ENCODE measurements at regions not wholly inside any gene's neighbourhood (a gene's known extent, or its start where the extent isn't known, plus 50 kb on each side); places are given as distances from the start of the nearest gene placed in this dataset.

GRCh38 chr4:148944839-148945219, 502.6 kb upstream of the NR3C2 start (continued):
- TF ChIP-seq CHD7 (IDR thresholded peaks at IDR 0.05; ENCODE audit: insufficient replicate concordance, low read length) (no peak), GABPA (IDR thresholded peaks at IDR 0.05; ENCODE audit: borderline replicate concordance, insufficient read depth, low read length) (no peak), CREB1 (IDR thresholded peaks at IDR 0.05) (no peak)

Measured in H1 (cell line).